NCI-H2081 (cell line): ENCODE measurements at regions not wholly inside any gene's neighbourhood (a gene's known extent, or its start where the extent isn't known, plus 50 kb on each side); places are given as distances from the start of the nearest gene placed in this dataset.
"Not testable (repeated sequence)": the region's sequence is repeated elsewhere in the genome, so short reads cannot be mapped to it uniquely, and the experiment has no call there.

Experiments
- DNase-seq, 2 experiments: peaks; one replicate each; lab custom pipeline; 2025; lab: John Stamatoyannopoulos, UW

DNA sequence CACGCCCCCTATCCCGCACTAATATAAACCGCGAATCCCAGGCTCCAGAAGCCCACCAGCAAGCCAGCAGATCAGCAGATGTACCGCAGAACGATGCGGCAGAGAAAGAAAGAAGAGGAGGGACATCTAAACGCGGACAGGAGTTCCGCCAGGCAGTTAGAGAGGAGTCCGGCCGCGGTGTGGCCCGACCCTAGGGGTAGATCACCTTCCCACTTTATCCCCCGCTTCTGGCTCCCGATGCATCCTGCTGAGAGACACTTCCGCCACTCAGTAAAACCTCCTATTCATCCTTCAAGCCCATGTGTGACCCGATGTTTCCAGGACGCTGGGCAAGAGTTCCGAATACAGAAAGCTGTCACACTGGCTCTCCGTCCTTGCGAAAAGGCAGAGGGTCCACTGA, 1046.8 kb downstream of the SLITRK5 start:
- no peak for DNase-seq

DNA sequence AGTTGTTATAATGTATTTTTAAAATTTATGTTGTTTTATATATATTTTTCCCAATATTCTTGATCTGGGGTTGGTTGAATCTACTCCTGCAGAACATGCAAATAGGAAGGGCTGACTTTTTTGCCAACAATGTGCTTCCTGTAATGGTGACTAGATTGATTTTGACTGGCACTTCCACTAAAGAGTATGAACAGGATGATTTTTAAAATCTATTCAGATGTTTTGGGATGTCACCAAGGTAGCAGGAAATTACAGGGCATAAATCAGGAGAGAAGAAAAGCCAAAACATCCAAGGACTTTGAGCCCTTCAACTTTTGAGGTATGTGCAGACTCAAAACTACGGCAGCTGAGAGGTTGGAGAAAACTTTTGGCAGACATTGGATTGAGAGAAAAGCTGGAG, 1047.6 kb downstream of the SLITRK5 start:
- no peak for DNase-seq

DNA sequence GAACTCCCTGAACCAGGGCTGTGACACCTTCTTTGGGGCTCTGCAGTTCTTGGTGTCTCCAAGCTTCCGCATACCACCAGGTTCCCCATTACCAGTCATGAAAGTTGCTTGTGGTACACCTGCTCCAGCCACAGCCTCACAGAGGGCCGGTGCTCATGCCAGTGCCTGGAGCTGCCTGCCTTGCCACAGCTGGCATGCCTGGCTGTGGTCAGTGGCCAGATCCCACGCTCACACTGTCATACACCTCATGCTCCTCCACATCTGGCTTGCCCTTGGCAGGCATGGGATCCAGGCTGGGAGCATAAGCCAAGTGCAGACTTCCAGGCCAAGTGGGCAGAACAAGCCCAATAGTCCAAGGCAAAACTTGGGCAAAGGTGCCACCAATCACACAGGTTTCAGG, 1054.9 kb downstream of the SLITRK5 start:
- no peak for DNase-seq

DNA sequence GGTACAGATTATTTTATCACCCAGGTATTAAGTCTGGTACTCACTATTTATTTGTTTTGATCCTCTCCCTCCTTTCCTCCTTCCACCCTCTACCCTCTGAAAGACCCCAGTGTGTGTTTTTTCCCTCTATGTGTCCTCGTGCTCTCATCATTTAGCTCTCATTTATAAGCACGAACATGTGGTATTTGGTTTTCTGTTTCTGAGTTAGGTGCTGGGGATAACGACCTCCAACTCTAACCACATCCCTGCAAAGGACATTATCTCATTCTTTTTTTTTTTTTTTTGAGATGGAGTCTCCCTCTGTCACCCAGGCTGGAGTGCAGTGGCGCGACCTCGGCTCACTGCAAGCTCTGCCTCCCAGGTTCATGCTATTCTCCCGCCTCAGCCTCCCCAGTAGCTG, 1056.1 kb downstream of the SLITRK5 start:
- not testable (repeated sequence) for DNase-seq

DNA sequence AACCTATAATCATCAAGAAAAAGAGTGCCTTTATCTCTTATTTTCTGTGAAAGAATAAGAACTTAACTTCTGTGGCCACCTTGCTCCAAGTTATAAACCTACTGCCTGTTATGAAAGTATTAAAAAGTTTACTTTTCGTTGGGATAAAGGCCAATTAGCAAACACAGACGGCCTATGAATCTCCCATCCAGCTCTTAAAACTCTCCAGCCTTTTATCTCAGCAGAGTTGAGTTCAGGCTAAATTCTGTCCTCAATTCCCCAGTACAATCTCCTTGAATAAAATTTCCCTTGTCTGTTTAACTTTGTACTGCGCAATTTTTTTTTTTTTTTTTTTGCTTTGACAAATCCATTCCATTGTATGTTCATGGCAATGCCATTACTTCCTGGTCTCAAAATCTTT, 1058.4 kb downstream of the SLITRK5 start:
- no peak for DNase-seq

DNA sequence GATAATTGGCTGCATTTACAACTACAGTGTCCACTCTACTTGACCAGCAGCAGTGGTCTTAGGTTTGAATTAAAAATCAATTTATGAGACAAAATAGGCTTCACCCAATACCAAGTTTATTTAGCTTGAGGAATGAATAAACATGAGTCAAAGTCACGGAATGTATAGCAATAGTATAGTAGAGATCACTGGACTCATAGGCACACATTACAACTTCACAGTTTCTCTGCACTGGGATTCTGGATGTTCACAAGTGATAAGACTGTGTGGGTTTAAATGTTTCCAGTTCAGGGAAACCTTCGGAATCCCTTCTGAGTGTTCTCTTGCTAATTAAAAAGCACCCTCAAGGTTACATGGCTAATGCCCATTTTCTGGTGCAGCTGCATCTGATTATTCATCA, 1064.9 kb downstream of the SLITRK5 start:
- no peak for DNase-seq

DNA sequence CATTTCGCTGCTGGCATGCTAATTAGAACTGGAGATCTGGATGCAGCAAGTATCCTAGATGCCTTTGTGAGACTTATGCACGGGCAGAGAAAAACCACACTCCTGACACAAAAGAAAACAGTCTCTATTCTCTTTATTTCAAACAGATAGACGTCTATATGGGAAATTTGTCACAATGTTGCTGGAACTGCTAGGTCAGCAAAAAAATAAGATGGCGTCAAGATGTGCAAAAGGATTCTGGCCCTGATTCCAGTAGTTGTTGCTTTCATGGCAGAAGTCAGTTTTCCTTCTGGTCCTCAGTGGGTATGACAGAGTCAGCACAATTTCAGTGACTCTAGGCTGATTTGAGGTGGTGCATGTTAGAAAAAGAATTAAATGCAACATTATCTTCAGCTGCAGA, 1068.0 kb downstream of the SLITRK5 start:
- DNase-seq = no peak

DNA sequence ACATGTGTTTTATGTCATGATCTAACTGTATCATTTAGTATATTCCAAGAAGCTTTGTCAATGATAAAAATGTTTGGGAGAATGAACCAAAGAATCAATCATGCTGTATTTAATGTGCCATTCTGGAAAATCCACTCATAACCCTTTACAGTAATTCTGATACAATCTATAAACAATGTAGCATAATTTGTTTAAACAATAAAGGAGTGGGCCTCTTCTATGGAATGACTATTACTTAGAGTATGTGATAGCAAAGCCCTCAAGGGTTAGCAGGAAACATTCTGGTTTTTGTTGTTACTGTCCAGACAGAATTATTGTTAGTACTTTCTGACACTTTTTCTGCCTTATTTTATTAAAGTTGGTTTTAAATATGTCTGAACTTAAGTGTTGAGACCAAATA, 1073.1 kb downstream of the SLITRK5 start:
- DNase-seq = no peak

DNA sequence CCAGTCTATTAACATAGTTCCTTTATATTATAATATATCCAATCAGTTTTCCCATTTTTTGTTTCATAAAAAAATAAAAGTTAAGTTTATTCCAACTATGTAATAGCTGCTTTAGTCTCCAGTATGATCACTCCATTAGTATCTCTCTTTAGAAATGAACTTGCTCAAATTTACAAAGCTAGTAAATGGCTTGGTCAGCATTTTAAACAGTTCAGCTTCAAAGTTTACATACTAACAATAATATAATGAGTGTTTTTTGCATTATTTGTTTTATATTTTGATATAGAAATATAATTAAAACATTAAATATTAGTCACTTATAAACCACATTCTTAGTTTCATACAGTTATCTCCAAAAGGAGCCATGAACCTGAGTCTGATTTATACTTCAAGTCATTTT, 1073.8 kb downstream of the SLITRK5 start:
- DNase-seq = no peak

DNA sequence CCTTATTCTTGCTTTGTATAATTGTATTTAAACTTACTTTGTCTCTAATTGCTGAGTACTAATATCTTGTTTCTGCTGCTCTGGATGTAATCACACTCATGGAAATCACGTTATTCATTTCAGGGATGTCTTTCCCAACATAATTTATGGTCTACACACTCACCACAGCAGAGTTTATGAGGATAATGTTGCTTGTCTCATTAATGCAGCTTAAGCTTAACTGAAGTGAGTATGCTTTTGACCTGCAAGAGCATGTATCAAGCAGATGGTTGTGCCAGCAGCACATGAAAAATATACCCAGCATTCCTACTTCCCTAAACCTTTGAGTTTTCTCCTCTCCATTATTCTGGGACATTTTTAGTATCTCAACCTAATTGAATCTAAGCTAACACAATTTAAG, 1080.9 kb downstream of the SLITRK5 start:
- peak in 1 of 2 experiments; percentile 8 for DNase-seq

DNA sequence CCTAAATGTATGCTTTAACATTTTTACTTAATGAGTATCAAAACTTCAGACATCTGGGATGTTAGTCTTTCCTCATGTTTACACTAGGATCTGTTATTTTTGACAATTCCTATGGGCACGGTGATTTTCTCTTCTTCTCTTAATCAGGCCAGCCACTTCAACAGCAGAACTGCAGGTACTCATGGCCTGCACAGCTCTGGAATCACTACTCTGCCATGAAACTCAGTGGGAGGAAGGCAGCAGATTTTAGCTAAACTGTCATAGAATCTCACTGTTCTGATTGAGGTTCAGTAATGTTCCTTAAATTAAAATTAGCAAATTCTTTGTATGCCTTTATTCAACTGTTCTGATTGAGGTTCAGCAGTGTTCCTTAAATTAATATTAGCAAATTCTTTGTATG, 1083.0 kb downstream of the SLITRK5 start:
- DNase-seq = no peak

DNA sequence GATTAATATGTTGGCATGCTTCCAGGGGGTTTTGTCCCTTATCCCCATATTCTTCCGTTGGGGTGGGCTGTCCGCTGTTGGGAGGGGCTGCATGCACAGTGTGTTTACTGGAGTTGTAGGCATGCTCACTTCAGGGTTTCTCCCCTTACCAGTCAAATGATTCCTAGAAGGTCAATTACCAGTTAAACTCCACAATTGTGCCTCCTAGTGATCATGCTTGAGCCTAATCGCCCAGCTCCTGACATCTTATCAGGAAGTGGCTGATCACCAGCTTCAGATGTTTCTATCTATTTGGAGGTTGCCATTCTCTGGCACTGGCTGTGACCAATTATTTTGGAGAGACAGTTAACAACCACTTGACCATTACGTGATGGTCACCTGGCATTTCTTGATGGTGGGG, 1090.0 kb downstream of the SLITRK5 start:
- no peak for DNase-seq

DNA sequence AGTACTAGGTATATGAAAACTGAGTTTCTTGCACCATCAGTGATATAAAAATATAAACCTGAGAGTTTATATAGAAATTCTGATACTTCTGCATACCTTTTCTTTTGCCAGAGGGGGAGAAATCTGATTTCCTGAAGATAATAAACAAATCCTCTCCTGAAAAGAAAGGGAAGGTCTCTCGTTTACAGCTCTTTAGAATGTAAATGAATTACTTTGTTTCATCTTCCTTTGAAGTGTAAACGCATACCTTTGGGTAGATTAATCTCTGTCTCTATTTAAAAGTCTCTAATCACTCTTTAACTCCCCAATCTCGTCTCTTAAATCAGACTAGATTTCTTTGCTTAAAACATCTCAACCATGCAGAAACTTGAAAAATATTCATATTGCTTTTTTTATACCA, 1092.9 kb downstream of the SLITRK5 start:
- DNase-seq = no peak

DNA sequence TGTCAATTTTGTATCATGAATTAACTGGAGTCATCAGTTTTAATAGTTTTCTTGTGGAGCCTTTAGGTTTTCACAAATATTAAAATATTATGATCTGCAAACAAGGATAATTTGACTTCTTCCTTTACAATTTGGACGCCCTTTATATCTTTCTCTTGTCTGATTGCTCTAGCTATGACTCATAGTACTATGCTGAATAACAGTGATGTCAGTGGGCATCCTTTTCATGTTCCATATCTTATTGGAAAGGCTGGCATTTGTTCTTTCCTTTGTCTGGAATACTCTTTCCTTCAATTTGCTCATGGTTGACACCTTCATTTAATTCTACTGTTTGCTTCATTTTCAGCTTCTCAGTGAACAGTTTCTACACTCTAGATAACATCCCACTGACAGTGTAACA, 1129.3 kb downstream of the SLITRK5 start:
- DNase-seq = no peak

DNA sequence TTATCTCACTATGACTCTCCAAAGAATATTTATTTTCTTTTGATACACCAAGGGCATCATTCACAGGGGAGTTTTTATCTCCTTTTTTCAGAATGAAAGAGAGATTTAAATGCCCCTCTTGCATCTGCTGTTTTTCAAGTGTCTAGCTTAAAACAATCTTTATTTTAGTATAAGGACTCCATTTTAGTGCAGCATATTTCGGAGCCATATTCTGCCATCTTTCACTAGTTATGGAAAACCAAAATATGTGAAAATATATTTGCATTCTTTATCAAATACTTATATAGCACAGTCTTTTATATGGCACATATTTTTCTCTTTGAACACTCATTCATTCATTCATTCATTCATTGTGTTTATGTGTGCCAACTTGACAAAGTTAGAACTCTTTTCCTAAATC, 1130.2 kb downstream of the SLITRK5 start:
- DNase-seq = no peak

DNA sequence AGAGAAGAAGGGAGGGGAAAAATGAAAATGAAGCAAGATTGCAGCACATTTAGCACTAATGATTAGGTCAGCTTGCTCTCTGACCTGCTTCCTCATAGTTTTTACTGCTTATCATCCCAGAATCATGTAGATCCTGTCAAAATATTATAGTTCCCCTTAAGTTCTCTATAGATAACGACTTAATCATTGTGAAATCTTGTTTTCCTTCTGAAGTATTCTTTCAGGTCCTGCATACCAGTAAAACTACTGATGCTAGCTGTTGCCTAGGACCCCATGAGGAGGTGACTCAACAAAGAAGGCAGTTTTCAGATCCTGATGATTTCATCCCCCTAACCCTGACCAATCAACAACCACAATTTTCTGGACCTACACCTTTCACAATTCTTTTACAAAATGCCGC, 1131.7 kb downstream of the SLITRK5 start:
- no peak for DNase-seq

DNA sequence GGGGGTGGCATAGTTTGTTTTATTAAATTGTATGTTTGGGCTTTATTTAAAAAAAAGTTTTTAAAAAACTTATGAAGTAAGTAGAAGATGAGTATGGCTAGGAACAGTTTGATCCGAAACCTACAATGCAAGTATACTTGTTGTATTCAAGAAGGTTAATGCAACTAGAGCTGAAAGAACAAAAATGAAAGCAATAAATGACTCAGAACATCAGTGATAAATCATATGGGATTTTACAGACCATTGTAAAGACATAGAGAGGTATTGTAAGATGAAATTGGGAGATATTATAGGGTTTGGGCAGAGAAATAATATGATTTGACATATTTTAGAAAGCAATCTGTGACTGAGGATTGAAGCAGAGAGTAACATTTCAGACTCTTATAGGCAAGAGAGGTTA, 1135.3 kb downstream of the SLITRK5 start:
- no peak for DNase-seq

DNA sequence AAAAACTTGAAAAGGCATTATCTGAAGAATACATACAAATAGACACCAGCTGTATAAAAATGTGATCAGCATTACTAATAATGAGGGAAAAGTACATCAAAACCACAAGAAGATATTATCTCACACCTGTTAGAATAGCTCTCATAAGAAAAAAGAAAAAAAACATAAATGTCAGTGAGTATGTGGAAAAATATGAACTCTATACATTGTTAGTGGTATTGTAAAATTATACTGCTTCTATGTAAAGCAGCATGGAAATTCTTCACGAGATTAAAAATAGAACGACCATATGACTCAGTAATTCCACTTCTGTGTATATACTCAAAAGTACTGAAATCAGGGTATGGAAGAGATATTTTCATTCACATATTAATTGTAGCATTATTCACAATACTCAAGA, 1146.4 kb downstream of the SLITRK5 start:
- DNase-seq = no peak

DNA sequence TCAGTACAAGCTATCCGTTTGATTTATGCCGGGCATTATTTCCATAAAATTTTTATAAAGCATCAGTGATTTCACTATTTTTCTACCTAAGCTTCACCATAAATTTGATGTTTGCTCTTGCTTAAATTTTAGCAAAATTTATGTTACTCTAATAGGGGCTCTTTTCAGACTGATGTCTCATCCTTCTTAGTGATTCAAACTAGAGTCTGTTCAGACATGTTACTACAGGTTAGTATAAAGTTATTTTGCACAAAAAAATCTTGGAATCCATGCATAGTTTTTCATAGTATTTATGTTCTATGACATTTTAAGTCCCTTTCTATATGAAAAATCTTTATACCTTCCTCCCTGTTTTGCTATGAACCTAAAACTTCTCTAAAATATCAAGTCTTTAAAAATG, 1151.9 kb downstream of the SLITRK5 start:
- no peak for DNase-seq

DNA sequence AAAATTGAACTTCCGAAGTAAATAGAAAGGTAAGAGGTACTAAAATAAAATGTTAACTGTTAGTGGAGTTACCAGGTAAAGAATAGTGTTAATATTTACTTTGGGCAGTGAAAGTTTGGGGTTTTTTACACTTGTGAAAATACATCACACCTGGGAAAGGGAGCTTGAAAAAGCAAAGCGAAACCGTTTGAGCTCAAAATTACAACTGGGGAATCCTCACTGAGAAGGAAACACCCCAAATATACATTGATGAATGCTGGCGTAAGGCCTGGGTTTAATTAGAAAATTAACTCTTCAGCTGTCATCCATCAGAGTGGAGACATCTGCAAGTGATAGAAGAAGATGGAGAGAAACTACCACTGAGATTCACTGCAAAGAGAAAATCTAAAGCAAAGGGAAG, 1153.0 kb downstream of the SLITRK5 start:
- DNase-seq = no peak

DNA sequence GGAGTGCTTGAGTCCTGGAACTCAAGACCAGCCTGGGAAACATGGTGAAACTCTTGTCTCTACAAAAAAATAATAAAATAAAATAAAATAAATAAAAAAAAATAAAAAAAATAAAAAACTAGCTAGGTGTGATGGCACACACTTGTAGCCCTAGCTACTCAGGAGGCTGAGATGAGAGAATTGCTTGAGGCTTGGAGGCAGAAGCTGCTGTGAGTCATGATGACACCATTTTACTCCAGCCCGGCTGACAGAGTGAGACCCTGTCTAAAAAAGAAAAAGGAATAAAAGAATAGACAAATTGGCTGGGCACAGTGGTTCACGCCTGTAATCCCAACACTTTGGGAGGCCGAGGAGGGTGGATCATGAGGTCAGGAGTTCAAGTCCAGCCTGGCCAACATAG, 1168.9 kb downstream of the SLITRK5 start:
- DNase-seq = no peak

DNA sequence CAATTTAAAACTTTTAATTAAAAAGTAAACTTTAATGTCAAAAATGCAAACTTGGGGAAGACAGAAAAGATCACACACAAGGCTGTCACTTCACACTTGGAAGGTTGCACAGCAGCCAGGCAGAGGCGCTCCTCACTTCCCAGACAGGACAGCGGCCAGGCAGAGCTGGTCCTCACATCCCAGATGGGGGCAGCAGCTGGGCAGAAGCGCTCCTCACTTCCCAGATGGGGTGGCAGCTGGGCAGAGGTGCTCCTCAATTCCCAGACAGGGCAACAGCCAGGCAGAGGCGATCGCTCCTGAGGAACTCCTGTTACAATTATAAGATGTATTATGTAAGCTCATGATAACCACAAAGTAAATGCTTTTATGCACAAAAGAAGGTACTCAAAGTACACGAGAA, 1181.1 kb downstream of the SLITRK5 start:
- DNase-seq = not testable (repeated sequence)

DNA sequence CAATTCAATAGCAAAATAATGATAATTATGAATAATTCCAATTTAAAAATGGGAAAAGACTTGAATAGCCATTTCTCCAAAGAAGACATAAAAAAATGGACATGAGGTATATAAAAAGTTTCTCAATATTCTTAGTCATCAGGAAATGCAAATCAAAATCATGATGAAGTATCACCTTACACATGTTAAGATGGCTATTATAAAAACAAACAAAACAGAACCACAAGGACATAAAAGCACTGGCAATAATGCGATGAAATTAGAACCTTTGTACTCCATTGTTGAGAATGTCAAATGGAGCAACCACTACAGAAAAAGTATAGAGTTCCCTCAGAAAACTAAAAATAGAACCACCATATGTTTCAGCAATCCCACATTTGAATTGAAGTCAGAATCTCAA, 1186.1 kb downstream of the SLITRK5 start:
- peak; percentile 26 to 63 for DNase-seq

DNA sequence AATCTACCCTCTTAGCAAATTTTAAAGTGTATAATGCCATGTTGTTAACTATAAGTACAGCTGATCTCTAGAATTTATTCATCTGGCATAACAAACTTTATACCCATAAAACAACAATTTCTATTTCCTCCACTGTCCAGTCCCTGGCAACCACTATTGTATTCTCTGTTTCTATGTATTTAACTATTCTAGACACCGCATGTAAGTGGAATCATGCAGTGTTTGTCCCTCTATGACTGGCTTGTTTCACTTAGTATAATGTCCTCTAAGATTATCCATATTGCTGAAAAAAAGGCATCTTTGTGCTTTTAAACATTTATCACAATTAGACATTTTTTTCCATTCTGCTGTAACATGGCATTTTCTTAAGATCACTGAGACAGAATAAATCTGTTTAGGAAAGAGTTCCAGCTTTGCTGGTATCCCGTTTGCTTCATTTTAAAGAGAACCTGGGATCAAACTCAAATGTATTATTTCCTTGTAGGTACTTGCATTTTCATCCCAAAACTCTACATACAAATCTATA, 1191.0 kb downstream of the SLITRK5 start:
- DNase-seq = peak; percentile 77 to 93

DNA sequence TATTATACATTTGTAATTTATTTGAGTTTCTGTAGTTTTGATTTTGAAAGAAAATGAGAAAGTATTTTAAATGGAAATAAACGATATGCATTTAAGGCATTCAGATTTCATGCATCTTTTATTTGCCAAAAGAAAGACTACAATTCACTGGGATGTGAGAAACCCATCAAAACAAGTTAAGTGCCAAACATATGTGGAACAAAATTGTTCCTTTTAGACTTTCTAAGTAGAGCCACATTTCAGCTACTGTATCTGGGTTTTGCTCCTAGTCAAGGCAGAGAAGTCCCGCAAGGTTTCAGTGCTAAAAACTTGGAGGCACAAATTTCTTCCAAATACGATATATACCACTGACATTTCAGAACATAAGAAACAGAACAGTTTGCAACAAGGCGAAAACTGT, 1191.9 kb downstream of the SLITRK5 start:
- no peak for DNase-seq
